HL-60 (cell line): ENCODE measurements at regions not wholly inside any gene's neighbourhood (a gene's known extent, or its start where the extent isn't known, plus 50 kb on each side); places are given as distances from the start of the nearest gene placed in this dataset.

ENCODE experiments used
- CTCF ChIP-seq: IDR thresholded peaks from one replicate; pipeline ENCODE4 v1.5.1; 2011; ENCODE audit warnings: low read length, control low read depth, inconsistent platforms; ENCODE audit not compliant: insufficient read depth
- GABPA ChIP-seq: IDR thresholded peaks from 2 replicates; pipeline ENCODE4 v1.6.1; 2012; ENCODE audit warnings: low read depth
- POLR2AphosphoS5 ChIP-seq: IDR thresholded peaks from 2 replicates; pipeline ENCODE4 v1.6.1; 2012; ENCODE audit warnings: low read depth
- REST ChIP-seq: IDR thresholded peaks from 2 replicates; pipeline ENCODE4 v1.6.1; 2012; ENCODE audit warnings: low read depth; ENCODE audit not compliant: insufficient replicate concordance
- SPI1 ChIP-seq: IDR thresholded peaks from 2 replicates; pipeline ENCODE4 v1.6.1; 2012; ENCODE audit warnings: low read depth, mild to moderate bottlenecking, borderline replicate concordance

- TF ChIP-seq GABPA (no peak), CTCF (no peak), POLR2AphosphoS5 (no peak), REST (no peak), SPI1 (no peak)
Observed at GRCh38 chr2:150126143-150126740, 361.2 kb downstream of the RND3 start.
